Prostate gland (tissue), 2 donors: ENCODE measurements at regions not wholly inside any gene's neighbourhood (a gene's known extent, or its start where the extent isn't known, plus 50 kb on each side); places are given as distances from the start of the nearest gene placed in this dataset.

Experiments
- DNase-seq: peaks from one replicate; pipeline ENCODE4 v3.0.0-alpha.2; 2019; ENCODE audit warnings: low spot score
- H3K27ac ChIP-seq, 2 donors: fragments of 200-600 bp; sonication (generic); 2 replicates each; pipeline ENCODE4 v1.5.1; 2017 to 2019
- H3K27me3 ChIP-seq: fragments of 200-600 bp; sonication (generic); replicated peaks from 2 replicates; pipeline ENCODE4 v1.5.1; 2019; ENCODE audit not compliant: insufficient read depth
- H3K36me3 ChIP-seq, 2 donors: fragments of 200-600 bp; sonication (generic); 1 replicate in 1 of 2; 2 replicates in 1 of 2; pipeline versions ENCODE4 v1.5.1 to v1.8.1; 2017 to 2019
- H3K4me1 ChIP-seq: fragments of 200-600 bp; sonication (generic); replicated peaks from 2 replicates; pipeline ENCODE4 v1.5.1; 2019
- H3K4me3 ChIP-seq, 2 donors: fragments of 200-600 bp; sonication (generic); 2 replicates each; pipeline ENCODE4 v1.5.1; 2017 to 2019
- H3K9me3 ChIP-seq: fragments of 200-600 bp; sonication (generic); 2 replicates; pipeline ENCODE4 v1.5.1; 2017
- CTCF ChIP-seq, 4 experiments: fragments of 200-600 bp in 2 of 4; fragments of 450-650 bp in 2 of 4; sonication (generic) in 2 of 4; IDR thresholded peaks; 1 replicate in 3 of 4; 2 replicates in 1 of 4; pipeline ENCODE4 v1.5.1; 2016 to 2019; ENCODE audit warnings: antibody characterized with exemption in 4 of 4, mild to moderate bottlenecking in 2 of 4, moderate library complexity in 2 of 4
- POLR2A ChIP-seq: fragments of 450-650 bp; IDR thresholded peaks from one replicate; pipeline ENCODE4 v1.6.1; 2016; ENCODE audit warnings: antibody characterized with exemption, mild to moderate bottlenecking
- POLR2AphosphoS5 ChIP-seq: sonication (generic); formaldehyde crosslinking; IDR thresholded peaks from one replicate; pipeline ENCODE4 v1.6.1; 2017; ENCODE audit warnings: antibody characterized with exemption
- WGBS: methylation state at CpG from one replicate; pipeline ENCODE4 v1.1.5; 2018; 5-methylcytosine and 5-hydroxymethylcytosine counted together
- intact Hi-C: fragments of 100-400 bp; cut with DNase I; formaldehyde crosslinking; loops from one replicate; pipeline ENCODE4 v1.14.2; 2022

DNA sequence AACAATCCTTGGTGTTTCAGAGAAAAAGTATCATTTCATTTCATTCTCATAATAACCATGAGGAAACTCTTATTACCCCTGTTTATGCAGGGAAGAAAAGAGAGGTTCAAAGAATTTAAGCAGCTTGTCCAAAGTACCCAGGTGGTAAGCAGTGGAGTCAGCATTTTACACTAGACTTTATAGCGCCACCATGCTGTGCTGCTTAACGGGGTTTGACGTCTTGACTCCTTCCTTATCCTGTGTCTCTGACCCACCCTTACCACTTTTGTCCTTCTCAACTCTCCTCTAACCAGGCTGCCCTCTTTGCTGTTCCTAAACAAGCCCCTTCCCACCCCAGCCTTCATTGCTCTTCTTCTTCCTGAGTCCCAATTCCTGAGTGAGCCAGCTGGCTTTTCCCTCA is 117.0 kb upstream of the AHR start:
- DNase-seq: no peak
- H3K27me3 ChIP-seq: no peaks in the 10 kb centered on the region
- no peak overlapping the region for H3K27ac ChIP-seq
- H3K4me3 ChIP-seq: no peak overlapping the region
- no peaks in the 10 kb centered on the region for H3K36me3 ChIP-seq
- H3K9me3 ChIP-seq: no peaks in the 10 kb centered on the region
- WGBS: 80% methylated on average over 3 of the region's 3 CpGs
- intact Hi-C loops: no loop called here
- TF ChIP-seq POLR2AphosphoS5 (no peak), POLR2A (no peak), CTCF (IDR thresholded peaks at IDR 0.05) (no peak)
- no peaks in the 10 kb centered on the region for H3K4me1 ChIP-seq

DNA sequence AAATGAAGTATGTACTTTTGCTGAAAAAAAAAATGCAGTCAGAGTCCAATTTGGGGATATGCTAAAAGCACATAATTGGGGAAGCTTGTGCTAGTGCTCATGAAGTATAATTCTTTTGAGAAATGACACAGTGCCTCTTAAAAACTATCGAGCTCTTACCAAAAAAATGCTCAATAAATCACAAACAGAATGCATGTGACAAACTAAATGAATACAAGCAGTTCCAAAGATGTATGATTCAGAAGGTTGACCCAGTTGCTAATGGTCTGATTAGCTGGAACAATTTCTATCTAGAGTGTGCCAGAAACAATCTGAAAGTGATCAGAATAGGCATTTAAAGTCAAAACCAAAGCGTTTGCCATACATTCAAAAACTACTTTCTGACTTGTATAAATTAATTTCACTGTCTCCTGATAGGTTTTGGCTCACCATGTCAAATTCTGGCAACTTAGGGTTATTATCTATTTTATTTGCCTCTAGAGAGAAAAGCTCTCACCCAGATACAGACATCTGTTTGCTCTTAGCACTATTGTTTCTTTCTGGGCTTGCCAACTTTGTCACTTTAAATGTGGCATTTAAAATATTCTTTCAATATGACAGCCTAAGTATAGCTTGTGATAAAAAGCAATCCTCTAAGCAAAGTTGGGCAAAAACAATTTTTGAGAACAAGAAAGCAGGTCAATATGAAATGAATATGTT is 114.7 kb upstream of the AHR start:
- TF ChIP-seq POLR2AphosphoS5 (no peak), POLR2A (no peak), CTCF (IDR thresholded peaks at IDR 0.05) (no peak)
- intact Hi-C loops: no loop called here
- H3K27me3 ChIP-seq: no peaks in the 10 kb centered on the region
- no peak for DNase-seq
- no peak overlapping the region for H3K27ac ChIP-seq
- no peaks in the 10 kb centered on the region for H3K36me3 ChIP-seq
- WGBS: 44% methylated on average over 2 of the region's 2 CpGs
- no peak overlapping the region for H3K4me3 ChIP-seq
- H3K9me3 ChIP-seq: no peaks in the 10 kb centered on the region
- H3K4me1 ChIP-seq: no peaks in the 10 kb centered on the region

DNA sequence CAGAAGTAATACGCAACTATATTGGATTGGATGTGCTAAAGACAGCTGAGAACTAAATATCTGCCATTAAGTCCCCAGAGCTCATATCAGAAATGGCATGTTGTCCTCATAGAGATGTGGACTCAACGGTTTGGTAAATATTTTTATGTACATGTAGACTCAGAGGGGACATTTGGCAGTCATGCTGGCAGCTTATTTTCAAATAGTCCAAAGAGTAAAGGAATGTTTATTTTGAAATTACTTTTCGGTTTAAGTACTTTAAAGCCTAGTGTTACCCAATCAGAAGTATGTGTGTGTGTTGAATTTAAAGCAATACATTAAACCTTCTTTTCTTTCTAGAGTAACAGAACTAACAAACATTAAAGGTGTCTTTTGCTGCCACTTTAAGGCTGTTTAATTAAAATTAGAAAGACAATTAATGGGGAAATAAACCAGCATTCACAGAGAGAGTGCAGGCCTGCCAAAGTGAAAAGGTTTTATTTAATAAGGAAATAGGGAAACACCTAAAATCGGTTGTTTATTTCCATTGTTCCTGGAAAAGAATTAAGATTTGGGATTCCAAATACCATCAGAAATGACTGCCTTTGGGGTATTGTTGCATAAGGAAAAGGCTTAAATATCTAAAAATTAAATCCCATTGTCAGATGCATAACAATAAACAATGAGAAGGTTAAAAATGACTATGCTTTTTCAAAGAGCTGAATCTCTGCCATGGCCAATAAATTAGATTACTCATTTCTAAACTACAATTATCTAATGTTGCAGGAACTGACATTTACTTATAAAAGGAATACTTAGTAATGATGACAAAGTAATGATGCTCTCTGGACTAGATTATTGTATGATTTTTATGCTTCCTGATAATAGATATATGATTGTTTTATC is 113.4 kb upstream of the AHR start:
- H3K9me3 ChIP-seq: no peaks in the 10 kb centered on the region
- no peak overlapping the region for H3K4me3 ChIP-seq
- no peaks in the 10 kb centered on the region for H3K36me3 ChIP-seq
- H3K27ac ChIP-seq: no peak overlapping the region
- WGBS: 55% methylated on average over 4 of the region's 4 CpGs
- H3K4me1 ChIP-seq: no peaks in the 10 kb centered on the region
- intact Hi-C loops: no loop called here
- no peaks in the 10 kb centered on the region for H3K27me3 ChIP-seq
- TF ChIP-seq CTCF (IDR thresholded peaks at IDR 0.05) (no peak), POLR2A (no peak), POLR2AphosphoS5 (no peak)
- no peak for DNase-seq

DNA sequence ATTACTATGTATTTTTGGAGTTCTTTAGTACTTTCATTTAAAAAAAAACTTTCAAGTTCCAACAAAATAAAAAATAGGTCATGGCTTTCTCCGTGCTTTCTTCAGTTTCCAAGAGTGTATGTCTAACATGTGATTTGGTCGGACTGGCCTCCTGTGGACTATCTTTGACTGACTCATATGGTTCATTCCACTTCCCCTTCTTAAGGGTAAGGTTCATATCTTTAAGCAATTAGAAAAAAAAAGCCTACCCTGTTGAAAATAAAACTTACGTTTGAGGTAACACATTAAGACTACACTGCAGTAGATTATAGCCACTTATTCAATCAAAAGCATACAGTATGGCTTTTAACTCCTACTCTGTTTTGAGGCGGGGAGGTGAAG is 112.8 kb upstream of the AHR start:
- intact Hi-C loops: no loop called here
- Histone ChIP-seq H3K4me1 (no peaks in the 10 kb centered on the region), H3K27me3 (no peaks in the 10 kb centered on the region), H3K4me3 (no peak overlapping the region), H3K9me3 (no peaks in the 10 kb centered on the region), H3K27ac (no peak overlapping the region), H3K36me3 (no peaks in the 10 kb centered on the region)
- 61% methylated on average over 4 of the region's 4 CpGs for WGBS
- no peak for TF ChIP-seq POLR2AphosphoS5
- no peak for TF ChIP-seq CTCF (IDR thresholded peaks at IDR 0.05)
- TF ChIP-seq POLR2A: no peak
- no peak for DNase-seq
